ENCODE measurements at regions not wholly inside any gene's neighbourhood (a gene's known extent, or its start where the extent isn't known, plus 50 kb on each side); places are given as distances from the start of the nearest gene placed in this dataset.

- no peak overlapping the region for H2AFZ ChIP-seq (replicated peaks; ENCODE audit: low read length, poor library complexity)
- CTCF ChIA-PET = no interaction called here
Measured at GRCh38 chr2:117537032-117537431, 277.5 kb upstream of the DDX18 start.

More at GRCh38 chr2:117537032-117537431, 277.5 kb upstream of the DDX18 start:
- Histone ChIP-seq H4K8ac (ENCODE audit: low read depth in 2 of 2, low read length in 2 of 2) (no peak overlapping the region), H3K4ac (ENCODE audit: low read depth, low read length) (no peak overlapping the region), H3K14ac (replicated peaks; ENCODE audit: low read depth, low read length) (no peak overlapping the region), H3K27me3 (ENCODE audit: control insufficient read depth, insufficient read depth, low read length) (no peaks in the 10 kb centered on the region), H3K9ac (ENCODE audit: low read depth, low read length) (no peak overlapping the region), H4K91ac (ENCODE audit: insufficient read depth, low read depth, low read length) (no peak overlapping the region), H3K4me3 (ENCODE audit: insufficient read depth, low read depth, low read length) (no peak overlapping the region), H3K4me2 (ENCODE audit: low read depth, low read length) (no peak overlapping the region), H2BK15ac (ENCODE audit: low read depth, low read length) (no peak overlapping the region), H3K23ac (ENCODE audit: low read depth, low read length) (no peak overlapping the region), H3K27ac (ENCODE audit: insufficient read depth, low read length) (no peak overlapping the region), H4K5ac (ENCODE audit: low read depth, low read length) (no peak overlapping the region), H2BK5ac (ENCODE audit: low read depth, low read length, poor library complexity, severe bottlenecking) (no peak overlapping the region), H2AK5ac (ENCODE audit: low read depth, low read length) (no peak overlapping the region), H3K56ac (ENCODE audit: extremely low read depth, insufficient read depth, low read length) (no peak overlapping the region), H2BK20ac (ENCODE audit: low read depth, low read length) (no peak overlapping the region), H3K9me3 (ENCODE audit: control insufficient read depth, insufficient read depth, low read length) (peaks cover 14% of the 10 kb centered on the region), H2BK120ac (ENCODE audit: low read depth, low read length) (no peak overlapping the region), H3K9me1 (ENCODE audit: insufficient read depth, low read length) (no peaks in the 10 kb centered on the region), H3K36me3 (ENCODE audit: control insufficient read depth, insufficient read depth, low read length) (no peaks in the 10 kb centered on the region), H3K4me1 (ENCODE audit: control insufficient read depth, insufficient read depth, low read length) (no peaks in the 10 kb centered on the region), H4K20me1 (ENCODE audit: insufficient read depth, low read length) (no peaks in the 10 kb centered on the region), H3K79me1 (ENCODE audit: low read depth in 1 of 2, low read length in 2 of 2) (no peaks in the 10 kb centered on the region), H3K18ac (ENCODE audit: low read depth, low read length) (no peak overlapping the region), H2AK9ac (replicated peaks; ENCODE audit: low read depth, low read length, poor library complexity) (no peak overlapping the region)
- TF ChIP-seq CEBPB (IDR thresholded peaks at IDR 0.05; ENCODE audit: low read depth, low read length) (no peak), MAZ (IDR thresholded peaks at IDR 0.05; ENCODE audit: borderline replicate concordance, low read depth, low read length) (no peak), USF2 (IDR thresholded peaks at IDR 0.05; ENCODE audit: low read depth, low read length) (no peak), POLR2A (IDR thresholded peaks at IDR 0.05; ENCODE audit: low read depth, low read length) (no peak), NFE2L2 (IDR thresholded peaks at IDR 0.05; ENCODE audit: low read depth, low read length) (no peak), MAFK (IDR thresholded peaks at IDR 0.05; ENCODE audit: low read depth, low read length) (no peak), BHLHE40 (IDR thresholded peaks at IDR 0.05; ENCODE audit: low read depth, low read length) (no peak), MXI1 (IDR thresholded peaks at IDR 0.05; ENCODE audit: borderline replicate concordance, low read depth, low read length) (no peak), ELK1 (IDR thresholded peaks at IDR 0.05; ENCODE audit: borderline replicate concordance, low read depth, low read length) (no peak), CTCF (conservative IDR thresholded peaks at IDR 0.05; ENCODE audit: low read depth, low read length) (no peak), RAD21 (IDR thresholded peaks at IDR 0.05; ENCODE audit: low read length) (no peak), RFX5 (IDR thresholded peaks at IDR 0.05; ENCODE audit: low read depth, low read length) (no peak), RCOR1 (IDR thresholded peaks at IDR 0.05; ENCODE audit: insufficient replicate concordance, low read length) (no peak), FOS (IDR thresholded peaks at IDR 0.05; ENCODE audit: low read depth, low read length) (no peak), SMC3 (IDR thresholded peaks at IDR 0.05; ENCODE audit: low read depth, low read length) (no peak)
- ATAC-seq (ENCODE audit: low read depth) = no peak
- no TSS peak for BruUV-seq (replicated peaks)
- 20% methylated on average over 2 of the region's 4 CpGs; no CpG with 5 or more reads in 1 of the 2 experiments for WGBS, 2 experiments (ENCODE audit: extremely low coverage in 2 of 2, insufficient read length in 1 of 2)
- POLR2A ChIA-PET (ENCODE audit: unreplicated experiment) = no interaction called here
- in situ Hi-C loops (cut with MboI; ENCODE audit: low sequenced_read_pairs) (no loop called here), dilution Hi-C loops (cut with HindIII; ENCODE audit: low sequenced_read_pairs, unreplicated experiment) (no loop called here), intact Hi-C loops (cut with micrococcal nuclease) (no loop called here)
- no peak for DNase-seq
